ENCODE measurements at regions not wholly inside any gene's neighbourhood (a gene's known extent, or its start where the extent isn't known, plus 50 kb on each side); places are given as distances from the start of the nearest gene placed in this dataset.

GRCh38 chrX:113455582-113455981, 615.0 kb upstream of the AMOT start:
- Histone ChIP-seq H3K79me2 (replicated peaks; ENCODE audit: insufficient read depth, low read length) (no peaks in the 10 kb centered on the region), H3F3A (ENCODE audit: insufficient read depth, low read length, poor library complexity, severe bottlenecking) (no peaks in the 10 kb centered on the region), H3K4me3 (ENCODE audit: low read length) (no peak overlapping the region), H3K9me3 (ENCODE audit: low read length) (no peaks in the 10 kb centered on the region), H2AFZ (ENCODE audit: low read depth, low read length) (no peak overlapping the region), H3K27ac (ENCODE audit: low read length) (no peak overlapping the region), H3K27me3 (ENCODE audit: insufficient read depth, low read depth, low read length) (no peaks in the 10 kb centered on the region), H3K9ac (ENCODE audit: low read length) (no peak overlapping the region), H3K4me2 (ENCODE audit: low read length) (no peak overlapping the region), H4K20me1 (ENCODE audit: insufficient read depth) (no peaks in the 10 kb centered on the region), H3K36me3 (ENCODE audit: insufficient read depth, low read length) (no peaks in the 10 kb centered on the region), H3K9me2 (ENCODE audit: insufficient read depth, low read length) (no peaks in the 10 kb centered on the region)
- no peak for TF ChIP-seq REST (IDR thresholded peaks at IDR 0.05; ENCODE audit: borderline replicate concordance)
- TF ChIP-seq TAF1 (IDR thresholded peaks at IDR 0.05; ENCODE audit: low read depth), result no peak
- no peak for TF ChIP-seq EZH2 (IDR thresholded peaks at IDR 0.05; ENCODE audit: borderline replicate concordance, insufficient read depth, low read length, poor library complexity, severe bottlenecking)
- no peak for TF ChIP-seq CTCF (IDR thresholded peaks at IDR 0.05; ENCODE audit: poor library complexity, severe bottlenecking)
- no peak for TF ChIP-seq MXI1 (conservative IDR thresholded peaks at IDR 0.05; ENCODE audit: poor library complexity, severe bottlenecking)
- no peak for TF ChIP-seq EP300 (conservative IDR thresholded peaks at IDR 0.05; ENCODE audit: poor library complexity, severe bottlenecking)
- no peak for TF ChIP-seq SMC3 (conservative IDR thresholded peaks at IDR 0.05; ENCODE audit: poor library complexity)
- TF ChIP-seq RAD21 (conservative IDR thresholded peaks at IDR 0.05), result no peak
- TF ChIP-seq POLR2AphosphoS5 (IDR thresholded peaks at IDR 0.05), result no peak

- Histone ChIP-seq H3K79me2 (replicated peaks; ENCODE audit: insufficient read depth, low read length) (no peaks in the 10 kb centered on the region), H4K20me1 (ENCODE audit: insufficient read depth) (no peaks in the 10 kb centered on the region), H3K4me2 (ENCODE audit: low read length) (no peak overlapping the region), H3K27me3 (ENCODE audit: insufficient read depth, low read depth, low read length) (no peaks in the 10 kb centered on the region), H3K36me3 (ENCODE audit: insufficient read depth, low read length) (no peaks in the 10 kb centered on the region), H3F3A (ENCODE audit: insufficient read depth, low read length, poor library complexity, severe bottlenecking) (no peaks in the 10 kb centered on the region), H3K9me2 (ENCODE audit: insufficient read depth, low read length) (no peaks in the 10 kb centered on the region), H3K27ac (ENCODE audit: low read length) (no peak overlapping the region), H2AFZ (ENCODE audit: low read depth, low read length) (no peak overlapping the region), H3K4me3 (ENCODE audit: low read length) (no peak overlapping the region), H3K9me3 (ENCODE audit: low read length) (no peaks in the 10 kb centered on the region), H3K9ac (ENCODE audit: low read length) (no peak overlapping the region)
- TF ChIP-seq EP300 (conservative IDR thresholded peaks at IDR 0.05; ENCODE audit: poor library complexity, severe bottlenecking) (no peak), SMC3 (conservative IDR thresholded peaks at IDR 0.05; ENCODE audit: poor library complexity) (no peak), CTCF (IDR thresholded peaks at IDR 0.05; ENCODE audit: poor library complexity, severe bottlenecking) (no peak), POLR2AphosphoS5 (IDR thresholded peaks at IDR 0.05) (no peak), REST (IDR thresholded peaks at IDR 0.05; ENCODE audit: borderline replicate concordance) (no peak), MXI1 (conservative IDR thresholded peaks at IDR 0.05; ENCODE audit: poor library complexity, severe bottlenecking) (no peak), RAD21 (conservative IDR thresholded peaks at IDR 0.05) (no peak), EZH2 (IDR thresholded peaks at IDR 0.05; ENCODE audit: borderline replicate concordance, insufficient read depth, low read length, poor library complexity, severe bottlenecking) (no peak)
These were observed 588.4 kb upstream of the AMOT start for GRCh38 chrX:113429011-113429410.
